MM.1S (cell line): ENCODE measurements at regions not wholly inside any gene's neighbourhood (a gene's known extent, or its start where the extent isn't known, plus 50 kb on each side); places are given as distances from the start of the nearest gene placed in this dataset.

Experiments
- DNase-seq: peaks from one replicate; pipeline ENCODE4 v3.0.0-alpha.2; 2015
- H2AFZ ChIP-seq: fragments of 300-600 bp; sonication (generic); 2 replicates; pipeline ENCODE4 v1.6.0; 2016; ENCODE audit warnings: antibody characterized with exemption, low read length
- H3F3A ChIP-seq: fragments of 300-600 bp; sonication (generic); 2 replicates; pipeline ENCODE4 v1.6.1; 2016; ENCODE audit warnings: mild to moderate bottlenecking, antibody characterized with exemption, low read length, moderate library complexity, mixed read lengths; ENCODE audit not compliant: insufficient read depth
- H3K27ac ChIP-seq: fragments of 300-600 bp; sonication (generic); 2 replicates; pipeline ENCODE4 v1.5.1; 2016; ENCODE audit warnings: mild to moderate bottlenecking, low read length
- H3K27me3 ChIP-seq: fragments of 300-600 bp; sonication (generic); replicated peaks from 2 replicates; pipeline ENCODE4 v1.6.0; 2016; ENCODE audit warnings: low read length; ENCODE audit not compliant: insufficient read depth
- H3K36me3 ChIP-seq: fragments of 300-600 bp; sonication (generic); replicated peaks from 2 replicates; pipeline ENCODE4 v1.6.1; 2016; ENCODE audit warnings: mild to moderate bottlenecking, low read length, mixed read lengths; ENCODE audit not compliant: insufficient read depth
- H3K4me1 ChIP-seq: fragments of 300-600 bp; sonication (generic); 2 replicates; pipeline ENCODE4 v1.6.1; 2016; ENCODE audit warnings: low read length, mixed read lengths
- H3K4me2 ChIP-seq: fragments of 300-600 bp; sonication (generic); 2 replicates; pipeline ENCODE4 v1.6.0; 2016; ENCODE audit warnings: low read depth, low read length
- H3K4me3 ChIP-seq: fragments of 300-600 bp; sonication (generic); 2 replicates; pipeline ENCODE4 v1.5.1; 2016; ENCODE audit warnings: low read length, mixed read lengths
- H3K79me2 ChIP-seq: fragments of 300-600 bp; sonication (generic); 2 replicates; pipeline ENCODE4 v1.6.1; 2016; ENCODE audit warnings: mixed run types, low read length, mixed read lengths
- H3K9ac ChIP-seq: fragments of 300-600 bp; sonication (generic); 2 replicates; pipeline ENCODE4 v1.6.1; 2016; ENCODE audit warnings: low read length, mixed read lengths
- H3K9me2 ChIP-seq: fragments of 300-600 bp; sonication (generic); replicated peaks from 2 replicates; pipeline ENCODE4 v1.6.1; 2016; ENCODE audit warnings: mild to moderate bottlenecking, low read length, mixed read lengths; ENCODE audit not compliant: insufficient read depth
- H3K9me3 ChIP-seq: fragments of 300-600 bp; sonication (generic); replicated peaks from 2 replicates; pipeline ENCODE4 v1.6.1; 2016; ENCODE audit warnings: mild to moderate bottlenecking, low read length, mixed read lengths; ENCODE audit not compliant: insufficient read depth
- H4K20me1 ChIP-seq: fragments of 300-600 bp; sonication (generic); 2 replicates; pipeline ENCODE4 v1.6.1; 2016; ENCODE audit warnings: mild to moderate bottlenecking, low read length, moderate library complexity, mixed read lengths; ENCODE audit not compliant: insufficient read depth
- EZH2 ChIP-seq: fragments of 300-600 bp; sonication (generic); optimal IDR thresholded peaks from 2 replicates; pipeline ENCODE3; 2017; ENCODE audit warnings: low read depth, mild to moderate bottlenecking, antibody characterized with exemption, low read length, mixed read lengths
- EZH2phosphoT487 ChIP-seq: fragments of 300-600 bp; sonication (generic); IDR thresholded peaks from 2 replicates; pipeline ENCODE4 v1.6.1; 2018; ENCODE audit warnings: antibody characterized with exemption, low read length
- TF ChIP-seq, protein P1 (sequence below): fragments of 300-600 bp; sonication (generic); IDR thresholded peaks from 2 replicates; pipeline ENCODE4 v1.5.1; 2016; ENCODE audit warnings: antibody characterized with exemption, low read length, mixed read lengths

DNA sequence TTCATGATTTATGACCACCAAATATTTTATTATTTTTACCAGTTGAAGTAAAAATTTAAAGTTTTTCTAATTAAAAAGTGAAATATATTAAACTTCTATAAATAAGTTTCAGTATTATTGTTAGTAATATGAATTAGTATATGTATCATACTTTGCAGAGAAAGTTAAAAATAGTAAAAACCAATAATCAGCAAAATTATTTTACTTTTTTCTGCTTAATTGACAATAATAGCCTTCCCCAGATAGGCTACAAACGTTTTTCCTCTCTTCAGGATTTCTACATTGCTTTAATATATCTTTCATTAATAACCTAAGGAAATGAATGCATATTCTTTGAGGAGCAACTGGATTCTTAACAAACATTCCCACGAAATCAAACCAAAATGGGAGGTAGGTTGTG, 543.5 kb downstream of the ETNK1 start:
- H3K36me3 ChIP-seq = no peaks in the 10 kb centered on the region
- no peak overlapping the region for H3K4me3 ChIP-seq
- H3K79me2 ChIP-seq = no peaks in the 10 kb centered on the region
- no peaks in the 10 kb centered on the region for H3K27me3 ChIP-seq
- H3K9me2 ChIP-seq = no peaks in the 10 kb centered on the region
- TF ChIP-seq EZH2 (no peak), EZH2phosphoT487 (no peak)
- TF ChIP-seq, protein P1, sequence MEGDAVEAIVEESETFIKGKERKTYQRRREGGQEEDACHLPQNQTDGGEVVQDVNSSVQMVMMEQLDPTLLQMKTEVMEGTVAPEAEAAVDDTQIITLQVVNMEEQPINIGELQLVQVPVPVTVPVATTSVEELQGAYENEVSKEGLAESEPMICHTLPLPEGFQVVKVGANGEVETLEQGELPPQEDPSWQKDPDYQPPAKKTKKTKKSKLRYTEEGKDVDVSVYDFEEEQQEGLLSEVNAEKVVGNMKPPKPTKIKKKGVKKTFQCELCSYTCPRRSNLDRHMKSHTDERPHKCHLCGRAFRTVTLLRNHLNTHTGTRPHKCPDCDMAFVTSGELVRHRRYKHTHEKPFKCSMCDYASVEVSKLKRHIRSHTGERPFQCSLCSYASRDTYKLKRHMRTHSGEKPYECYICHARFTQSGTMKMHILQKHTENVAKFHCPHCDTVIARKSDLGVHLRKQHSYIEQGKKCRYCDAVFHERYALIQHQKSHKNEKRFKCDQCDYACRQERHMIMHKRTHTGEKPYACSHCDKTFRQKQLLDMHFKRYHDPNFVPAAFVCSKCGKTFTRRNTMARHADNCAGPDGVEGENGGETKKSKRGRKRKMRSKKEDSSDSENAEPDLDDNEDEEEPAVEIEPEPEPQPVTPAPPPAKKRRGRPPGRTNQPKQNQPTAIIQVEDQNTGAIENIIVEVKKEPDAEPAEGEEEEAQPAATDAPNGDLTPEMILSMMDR = no peak
- H3K4me1 ChIP-seq = no peaks in the 10 kb centered on the region
- H3K9ac ChIP-seq = no peak overlapping the region
- no peak overlapping the region for H3K27ac ChIP-seq
- H4K20me1 ChIP-seq = no peaks in the 10 kb centered on the region
- no peaks in the 10 kb centered on the region for H3F3A ChIP-seq
- no peaks in the 10 kb centered on the region for H3K9me3 ChIP-seq
- no peak for DNase-seq
- no peak overlapping the region for H3K4me2 ChIP-seq
- H2AFZ ChIP-seq = no peak overlapping the region

DNA sequence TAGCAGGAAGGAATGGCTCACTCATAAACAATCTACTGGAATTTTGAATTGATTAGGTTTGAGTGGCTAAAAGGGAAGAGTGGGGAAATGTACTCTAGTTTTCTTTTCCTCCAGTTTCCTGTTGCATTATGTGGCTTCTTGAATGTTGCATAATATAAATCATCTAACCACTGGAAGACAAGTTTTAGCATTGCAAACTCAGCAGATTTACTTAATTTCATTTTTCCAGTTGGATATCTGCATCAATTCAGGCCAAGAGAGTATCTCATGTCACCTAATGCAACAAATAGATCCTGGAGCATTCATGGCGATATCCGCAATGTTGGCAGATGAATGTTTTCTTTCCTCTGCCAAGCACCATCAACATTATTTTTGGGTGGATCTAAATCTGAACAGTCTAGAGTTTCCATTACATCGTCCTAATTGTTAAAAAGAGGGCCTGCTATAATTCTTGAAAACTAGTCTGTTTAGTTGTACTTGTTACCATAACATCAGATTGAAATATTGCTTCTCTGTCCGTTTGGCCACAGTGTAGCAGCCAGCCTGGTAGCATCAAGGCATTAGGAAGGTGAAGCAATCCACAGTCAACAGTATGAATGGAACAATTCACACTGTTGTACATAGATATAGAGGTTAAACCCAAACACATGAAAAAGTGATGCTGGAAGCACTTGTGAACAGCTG, 544.2 kb downstream of the ETNK1 start:
- Histone ChIP-seq H3K27me3 (no peaks in the 10 kb centered on the region), H3K27ac (no peak overlapping the region), H3K9me3 (no peaks in the 10 kb centered on the region), H3K4me1 (no peaks in the 10 kb centered on the region), H3F3A (no peaks in the 10 kb centered on the region), H3K36me3 (no peaks in the 10 kb centered on the region), H4K20me1 (no peaks in the 10 kb centered on the region), H3K9ac (no peak overlapping the region), H3K9me2 (no peaks in the 10 kb centered on the region), H3K4me3 (no peak overlapping the region), H3K4me2 (no peak overlapping the region), H2AFZ (no peak overlapping the region), H3K79me2 (no peaks in the 10 kb centered on the region)
- no peak for DNase-seq
- TF ChIP-seq EZH2 (no peak), EZH2phosphoT487 (no peak)
- TF ChIP-seq, protein P1 = no peak

DNA sequence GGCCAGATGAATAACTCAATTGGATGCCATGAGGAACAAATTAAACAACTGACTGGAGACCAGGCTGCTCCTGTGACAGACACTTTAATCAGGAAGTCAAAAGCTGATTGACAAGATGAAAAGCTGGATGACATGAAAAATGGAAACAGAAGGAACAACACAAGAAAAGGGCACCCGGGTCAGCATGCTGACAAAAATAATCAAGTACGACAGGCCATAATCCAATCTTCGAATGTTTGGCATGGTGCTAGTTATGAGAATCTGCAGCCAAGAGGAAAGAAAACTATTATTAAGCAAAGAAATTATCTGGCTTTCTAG, 544.7 kb downstream of the ETNK1 start:
- H3K9me3 ChIP-seq = no peaks in the 10 kb centered on the region
- H4K20me1 ChIP-seq = no peaks in the 10 kb centered on the region
- TF ChIP-seq EZH2 (no peak), EZH2phosphoT487 (no peak)
- TF ChIP-seq, protein P1 = no peak
- no peak overlapping the region for H3K4me3 ChIP-seq
- H3K36me3 ChIP-seq = no peaks in the 10 kb centered on the region
- H3F3A ChIP-seq = no peaks in the 10 kb centered on the region
- H3K4me2 ChIP-seq = no peak overlapping the region
- no peaks in the 10 kb centered on the region for H3K4me1 ChIP-seq
- no peaks in the 10 kb centered on the region for H3K79me2 ChIP-seq
- H3K9ac ChIP-seq = no peak overlapping the region
- H2AFZ ChIP-seq = no peak overlapping the region
- no peak for DNase-seq
- no peak overlapping the region for H3K27ac ChIP-seq
- no peaks in the 10 kb centered on the region for H3K27me3 ChIP-seq
- no peaks in the 10 kb centered on the region for H3K9me2 ChIP-seq
